SK-N-MC (cell line): ENCODE measurements at regions not wholly inside any gene's neighbourhood (a gene's known extent, or its start where the extent isn't known, plus 50 kb on each side); places are given as distances from the start of the nearest gene placed in this dataset.

Experiments used
- EZH2 ChIP-seq: fragments of 200-600 bp; sonication (generic); IDR thresholded peaks from one replicate; pipeline ENCODE4 v1.6.1; 2017; ENCODE audit warnings: antibody characterized with exemption
- FOXP2 ChIP-seq: optimal IDR thresholded peaks from 2 replicates; pipeline ENCODE3; 2011; ENCODE audit warnings: mild to moderate bottlenecking, moderate library complexity; ENCODE audit not compliant: insufficient read depth; ENCODE audit errors: extremely low read length, control extremely low read depth
- POLR2AphosphoS5 ChIP-seq: IDR thresholded peaks from 2 replicates; pipeline ENCODE4 v1.6.1; 2012; ENCODE audit warnings: mild to moderate bottlenecking, low read depth, low read length, borderline replicate concordance

DNA sequence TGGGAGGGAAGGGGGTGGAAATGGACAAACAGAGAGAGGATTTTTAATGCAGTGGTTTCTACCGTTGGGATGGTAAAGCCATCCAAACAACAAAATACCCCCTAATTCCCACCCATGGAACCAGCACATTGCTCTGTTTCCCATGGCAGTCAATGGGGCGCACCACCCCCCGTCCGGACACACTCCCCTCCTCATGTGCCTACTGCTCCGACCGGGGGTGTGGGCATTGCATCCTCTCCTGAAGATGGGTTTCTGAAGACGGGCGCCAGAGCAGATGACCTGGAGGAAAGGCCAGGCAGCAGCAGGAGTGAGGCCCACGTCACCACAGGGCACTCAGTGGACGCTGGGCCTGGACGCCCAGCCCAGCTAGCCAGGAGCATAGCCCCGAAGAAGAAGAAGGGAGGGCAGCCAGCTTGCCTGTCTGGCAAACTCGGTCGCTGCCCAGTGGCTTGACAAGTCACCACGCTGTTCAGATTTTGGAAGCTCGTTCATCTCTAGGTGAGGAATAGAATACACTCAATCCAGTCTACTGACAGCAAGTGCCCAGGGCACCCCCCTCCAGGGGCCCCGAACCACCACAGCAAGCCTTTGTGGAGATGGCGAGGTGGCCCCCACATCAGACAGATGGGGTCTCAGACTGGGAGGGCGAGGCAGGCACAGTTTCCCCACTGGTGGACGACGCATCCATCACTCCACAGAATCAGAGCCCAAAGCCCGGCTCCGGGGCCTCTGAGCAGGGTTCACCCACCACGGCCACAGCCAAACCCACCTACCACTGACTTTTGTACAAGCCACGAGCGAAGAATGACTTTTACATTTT, 296.2 kb upstream of the SALL3 start:
- TF ChIP-seq POLR2AphosphoS5 = no peak
- no peak for TF ChIP-seq EZH2
- no peak for TF ChIP-seq FOXP2
